ENCODE measurements at regions not wholly inside any gene's neighbourhood (a gene's known extent, or its start where the extent isn't known, plus 50 kb on each side); places are given as distances from the start of the nearest gene placed in this dataset.

DNA sequence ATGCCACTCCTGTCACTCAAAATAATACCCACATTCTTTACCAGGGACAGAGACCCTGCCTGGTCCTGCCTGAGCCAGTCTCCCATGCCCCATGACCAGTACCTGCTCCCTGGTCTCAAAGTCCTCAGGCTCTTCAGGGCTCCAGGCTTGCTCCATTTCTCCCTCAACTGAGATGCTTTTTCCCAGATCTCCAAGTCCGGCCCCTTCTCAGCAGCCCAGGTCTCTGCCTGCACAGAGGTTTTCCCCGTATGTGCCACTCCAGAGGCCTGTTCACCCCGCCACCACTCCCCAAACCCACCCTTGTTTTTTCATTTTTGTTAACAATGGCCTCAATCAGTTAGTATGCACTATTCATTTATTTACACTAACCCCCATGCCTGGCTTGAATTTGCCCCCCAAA lies 499.5 kb upstream of the MYT1L start:
- TF ChIP-seq, protein P1, sequence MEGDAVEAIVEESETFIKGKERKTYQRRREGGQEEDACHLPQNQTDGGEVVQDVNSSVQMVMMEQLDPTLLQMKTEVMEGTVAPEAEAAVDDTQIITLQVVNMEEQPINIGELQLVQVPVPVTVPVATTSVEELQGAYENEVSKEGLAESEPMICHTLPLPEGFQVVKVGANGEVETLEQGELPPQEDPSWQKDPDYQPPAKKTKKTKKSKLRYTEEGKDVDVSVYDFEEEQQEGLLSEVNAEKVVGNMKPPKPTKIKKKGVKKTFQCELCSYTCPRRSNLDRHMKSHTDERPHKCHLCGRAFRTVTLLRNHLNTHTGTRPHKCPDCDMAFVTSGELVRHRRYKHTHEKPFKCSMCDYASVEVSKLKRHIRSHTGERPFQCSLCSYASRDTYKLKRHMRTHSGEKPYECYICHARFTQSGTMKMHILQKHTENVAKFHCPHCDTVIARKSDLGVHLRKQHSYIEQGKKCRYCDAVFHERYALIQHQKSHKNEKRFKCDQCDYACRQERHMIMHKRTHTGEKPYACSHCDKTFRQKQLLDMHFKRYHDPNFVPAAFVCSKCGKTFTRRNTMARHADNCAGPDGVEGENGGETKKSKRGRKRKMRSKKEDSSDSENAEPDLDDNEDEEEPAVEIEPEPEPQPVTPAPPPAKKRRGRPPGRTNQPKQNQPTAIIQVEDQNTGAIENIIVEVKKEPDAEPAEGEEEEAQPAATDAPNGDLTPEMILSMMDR (IDR thresholded peaks at IDR 0.05; ENCODE audit: unreplicated experiment): no peak
- H3K27me3 Mint-ChIP-seq (ENCODE audit: low read depth): peaks cover 9% of the 10 kb centered on the region
- peaks cover 4% of the 10 kb centered on the region for H3K9me3 Mint-ChIP-seq
- H3K27ac Mint-ChIP-seq: no peak overlapping the region
- no peaks in the 10 kb centered on the region for H3K4me1 Mint-ChIP-seq
- H3K4me3 Mint-ChIP-seq: no peak overlapping the region
- DNase-seq (ENCODE audit: low spot score in 2 of 2, unreplicated experiment in 2 of 2): no peak
- H3K36me3 Mint-ChIP-seq: no peaks in the 10 kb centered on the region

DNA sequence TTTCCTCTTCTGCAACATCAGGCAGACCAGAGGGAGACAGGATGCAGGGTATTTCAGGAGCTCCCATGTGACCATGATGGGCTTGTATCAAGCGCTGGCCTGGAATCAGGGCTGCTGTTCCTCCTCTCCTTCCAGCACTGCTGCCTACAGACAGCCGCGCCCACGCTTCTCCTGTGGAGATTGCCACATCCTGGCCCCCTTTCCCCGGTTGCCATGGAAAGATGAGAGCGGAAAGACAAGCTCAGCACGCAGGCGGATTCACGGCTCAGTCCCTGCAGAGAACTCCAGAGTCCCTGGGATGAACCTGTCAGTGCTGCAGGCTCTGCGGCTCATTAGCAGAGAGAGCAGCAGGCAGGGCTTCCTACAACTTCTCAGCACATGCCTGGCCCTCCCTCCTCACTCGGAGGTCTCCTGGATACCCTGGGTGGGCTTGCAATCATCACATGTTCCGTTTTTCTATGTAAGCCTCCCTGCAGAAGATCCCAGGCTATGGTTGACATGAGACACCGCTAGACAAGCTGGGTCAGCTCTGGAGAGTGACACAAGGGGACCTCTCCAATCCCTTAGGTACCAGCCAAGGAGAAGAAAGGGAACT lies 497.8 kb upstream of the MYT1L start:
- Mint-ChIP-seq H3K27me3 (ENCODE audit: low read depth) (peaks cover 9% of the 10 kb centered on the region), H3K27ac (no peak overlapping the region), H3K4me3 (no peak overlapping the region), H3K4me1 (no peaks in the 10 kb centered on the region), H3K9me3 (peaks cover 9% of the 10 kb centered on the region), H3K36me3 (no peaks in the 10 kb centered on the region)
- DNase-seq (ENCODE audit: low spot score in 2 of 2, unreplicated experiment in 2 of 2): no peak
- TF ChIP-seq, protein P1 (IDR thresholded peaks at IDR 0.05; ENCODE audit: unreplicated experiment): no peak

DNA sequence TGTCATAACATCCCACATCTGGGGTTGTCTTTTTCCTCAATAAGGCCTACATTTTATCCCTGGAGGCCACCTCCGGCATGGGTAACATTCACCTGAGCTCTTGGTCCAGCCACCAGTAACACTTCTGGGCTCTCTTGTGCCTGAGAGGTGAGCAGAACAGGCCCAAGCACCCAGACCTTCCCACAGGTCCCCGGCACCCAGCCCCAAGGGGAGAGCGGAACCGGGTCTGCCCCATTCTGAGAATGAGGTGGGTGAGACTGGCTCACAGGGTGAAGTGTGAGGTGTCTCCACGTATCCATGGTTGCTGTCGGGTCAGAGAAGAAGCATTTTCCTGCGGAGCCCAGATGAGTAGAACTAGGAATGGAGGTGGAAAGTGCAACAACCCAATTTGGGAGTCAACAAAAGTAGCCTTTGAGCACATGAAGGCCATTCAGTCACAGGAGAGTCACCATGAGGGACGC lies 496.7 kb upstream of the MYT1L start:
- TF ChIP-seq, protein P1 (IDR thresholded peaks at IDR 0.05; ENCODE audit: unreplicated experiment): no peak
- Mint-ChIP-seq H3K4me3 (no peak overlapping the region), H3K27ac (no peak overlapping the region), H3K4me1 (no peaks in the 10 kb centered on the region), H3K36me3 (no peaks in the 10 kb centered on the region), H3K27me3 (ENCODE audit: low read depth) (peaks cover 9% of the 10 kb centered on the region), H3K9me3 (peaks cover 10% of the 10 kb centered on the region)
- no peak for DNase-seq (ENCODE audit: low spot score in 2 of 2, unreplicated experiment in 2 of 2)

DNA sequence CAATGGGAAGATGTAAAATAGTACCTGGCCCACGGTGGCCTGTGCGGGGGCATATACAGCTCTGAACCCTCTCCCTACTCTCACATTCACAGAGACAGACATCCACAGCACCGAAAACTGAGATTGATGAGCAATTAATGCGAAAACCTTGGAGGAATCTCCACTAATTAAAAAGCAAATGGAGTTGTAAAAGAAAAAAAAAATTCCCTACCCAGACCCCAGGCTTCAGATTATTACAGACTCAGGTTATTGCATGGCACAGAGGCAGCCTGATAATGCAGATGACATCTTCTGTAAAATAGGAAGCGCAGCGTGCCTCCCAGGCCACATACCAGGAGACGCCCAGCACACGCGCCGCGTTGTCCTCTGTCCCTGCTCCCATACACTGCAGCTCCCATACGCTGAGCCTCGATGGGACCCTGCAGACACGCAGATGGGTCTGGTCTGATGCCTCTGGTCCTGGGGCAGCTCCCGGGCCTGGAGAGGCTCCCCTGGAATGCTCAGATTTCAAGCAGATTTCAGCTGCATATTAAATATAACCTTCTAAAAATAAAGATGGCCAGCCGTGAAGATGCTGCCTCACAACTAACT lies 496.1 kb upstream of the MYT1L start:
- Mint-ChIP-seq H3K27ac (no peak overlapping the region), H3K9me3 (peaks cover 13% of the 10 kb centered on the region), H3K27me3 (ENCODE audit: low read depth) (peaks cover 9% of the 10 kb centered on the region)

DNA sequence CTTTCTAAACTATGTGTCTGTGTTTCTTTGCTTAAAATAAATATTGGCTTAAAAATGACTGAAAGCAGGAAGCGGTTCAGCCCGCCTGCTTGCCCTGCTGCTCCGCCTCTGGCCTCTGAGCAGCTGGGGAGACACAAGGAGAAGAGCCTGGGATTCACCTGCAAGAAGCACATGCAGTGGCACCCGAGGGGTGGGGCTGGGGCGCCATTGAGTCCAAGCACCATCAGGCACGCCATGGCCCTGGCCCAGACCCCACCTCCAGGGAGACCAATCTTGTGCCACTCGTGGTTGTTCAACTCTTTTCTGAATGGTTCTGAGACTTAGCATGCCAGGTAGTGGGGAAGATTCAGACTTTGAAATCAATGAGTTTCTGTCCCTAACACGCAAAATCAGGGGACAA lies 495.5 kb upstream of the MYT1L start:
- H3K27ac Mint-ChIP-seq: no peak overlapping the region
- TF ChIP-seq, protein P1 (IDR thresholded peaks at IDR 0.05; ENCODE audit: unreplicated experiment): no peak
- H3K9me3 Mint-ChIP-seq: peaks cover 14% of the 10 kb centered on the region
- no peak overlapping the region for H3K4me3 Mint-ChIP-seq
- H3K36me3 Mint-ChIP-seq: no peaks in the 10 kb centered on the region
- no peaks in the 10 kb centered on the region for H3K4me1 Mint-ChIP-seq
- peaks cover 9% of the 10 kb centered on the region for H3K27me3 Mint-ChIP-seq (ENCODE audit: low read depth)
- DNase-seq (ENCODE audit: low spot score in 2 of 2, unreplicated experiment in 2 of 2): no peak

More for the DNA sequence above, 496.1 kb upstream of the MYT1L start:
- no peaks in the 10 kb centered on the region for H3K4me1 Mint-ChIP-seq
- H3K36me3 Mint-ChIP-seq: no peaks in the 10 kb centered on the region
- no peak for DNase-seq (ENCODE audit: low spot score in 2 of 2, unreplicated experiment in 2 of 2)
- TF ChIP-seq, protein P1 (IDR thresholded peaks at IDR 0.05; ENCODE audit: unreplicated experiment): no peak
- H3K4me3 Mint-ChIP-seq: no peak overlapping the region

All from mesothelial cell of epicardium (in vitro differentiated cells).